IPS-NIHi7 (cell line): ENCODE measurements at regions not wholly inside any gene's neighbourhood (a gene's known extent, or its start where the extent isn't known, plus 50 kb on each side); places are given as distances from the start of the nearest gene placed in this dataset.

Source experiments
- DNase-seq: peaks from one replicate; pipeline ENCODE4 v3.0.0; 2012; ENCODE audit warnings: mixed read lengths; ENCODE audit errors: extremely low spot score

- no peak for DNase-seq
Measured at GRCh38 chr6:56407883-56408410, 160.6 kb upstream of the COL21A1 start.

- no peak for DNase-seq
Measured at GRCh38 chr6:56406276-56407269, 159.2 kb upstream of the COL21A1 start.

- DNase-seq: no peak
Measured at GRCh38 chr6:56404599-56404998, 157.2 kb upstream of the COL21A1 start.

- DNase-seq: no peak
Measured at GRCh38 chr6:56403745-56404144, 156.4 kb upstream of the COL21A1 start.

GRCh38 chr6:56401477-56402070, 154.2 kb upstream of the COL21A1 start:
- no peak for DNase-seq

- no peak for DNase-seq
Measured at GRCh38 chr6:56400273-56400672, 152.9 kb upstream of the COL21A1 start.

- DNase-seq: no peak
Measured at GRCh38 chr6:56399672-56400263, 152.4 kb upstream of the COL21A1 start.

GRCh38 chr6:56399250-56399671, 151.9 kb upstream of the COL21A1 start:
- DNase-seq: peak; percentile 44

- DNase-seq: no peak
Measured at GRCh38 chr6:56396435-56396834, 149.1 kb upstream of the COL21A1 start.

- DNase-seq: no peak
Measured at GRCh38 chr6:56393615-56394612, 146.5 kb upstream of the COL21A1 start.

- no peak for DNase-seq
Measured at GRCh38 chr6:56388415-56388755, 141.0 kb upstream of the COL21A1 start.

GRCh38 chr6:56387621-56388414, 140.4 kb upstream of the COL21A1 start:
- DNase-seq: no peak

GRCh38 chr6:56386717-56387116, 139.3 kb upstream of the COL21A1 start:
- DNase-seq: no peak

- no peak for DNase-seq
Measured at GRCh38 chr6:56385981-56386593, 138.7 kb upstream of the COL21A1 start.

- DNase-seq: no peak
Measured at GRCh38 chr6:56383160-56383559, 135.8 kb upstream of the COL21A1 start.

GRCh38 chr6:56382416-56382940, 135.1 kb upstream of the COL21A1 start:
- no peak for DNase-seq

GRCh38 chr6:56381801-56382251, 134.4 kb upstream of the COL21A1 start:
- DNase-seq: no peak

GRCh38 chr6:56380476-56380875, 133.1 kb upstream of the COL21A1 start:
- DNase-seq: no peak

GRCh38 chr6:56378966-56379585, 131.7 kb upstream of the COL21A1 start:
- no peak for DNase-seq
